Activated CD4-positive, alpha-beta T cell treated with anti-CD3 and anti-CD28 coated beads, Interleukin-2, amount 10 ng/mL, durations not matched to agents 24 days and 14 days (primary cell): ENCODE measurements at regions not wholly inside any gene's neighbourhood (a gene's known extent, or its start where the extent isn't known, plus 50 kb on each side); places are given as distances from the start of the nearest gene placed in this dataset.
"Not testable (repeated sequence)": the region's sequence is repeated elsewhere in the genome, so short reads cannot be mapped to it uniquely, and the experiment has no call there.

ENCODE experiments used
- DNase-seq: peaks from one replicate; pipeline ENCODE4 v3.0.0; 2022
- H3K27ac Mint-ChIP-seq: one replicate; pipeline ENCODE4 v1.8.0; 2022; ENCODE audit warnings: mild to moderate bottlenecking, mixed read lengths
- H3K27me3 Mint-ChIP-seq: one replicate; pipeline ENCODE4 v1.8.0; 2022; ENCODE audit warnings: mixed read lengths
- H3K36me3 Mint-ChIP-seq: one replicate; pipeline ENCODE4 v1.8.0; 2022; ENCODE audit warnings: low read depth, mild to moderate bottlenecking, mixed read lengths
- H3K4me1 Mint-ChIP-seq: one replicate; pipeline ENCODE4 v1.8.0; 2021; ENCODE audit warnings: mixed read lengths
- H3K4me3 Mint-ChIP-seq: one replicate; pipeline ENCODE4 v1.8.0; 2022; ENCODE audit warnings: mild to moderate bottlenecking, moderate library complexity, mixed read lengths
- H3K9me3 Mint-ChIP-seq: one replicate; pipeline ENCODE4 v1.8.0; 2021; ENCODE audit warnings: mixed read lengths
- intact Hi-C: fragments of 100-400 bp; cut with micrococcal nuclease; formaldehyde crosslinking; loops from one replicate; pipeline ENCODE4 v1.15.1; 2023

- H3K4me3 Mint-ChIP-seq, H3K27me3 Mint-ChIP-seq, intact Hi-C loops, H3K36me3 Mint-ChIP-seq, H3K27ac Mint-ChIP-seq, DNase-seq, H3K9me3 Mint-ChIP-seq, H3K4me1 Mint-ChIP-seq: not testable (repeated sequence)
These were observed 299.1 kb upstream of the ZNF658 start for GRCh38 chr9:66601472-66601871.

- H3K9me3 Mint-ChIP-seq, H3K4me1 Mint-ChIP-seq, H3K27me3 Mint-ChIP-seq, H3K36me3 Mint-ChIP-seq, DNase-seq, intact Hi-C loops, H3K4me3 Mint-ChIP-seq, H3K27ac Mint-ChIP-seq: not testable (repeated sequence)
These were observed 268.9 kb upstream of the ZNF658 start for GRCh38 chr9:66631521-66632046.

DNA sequence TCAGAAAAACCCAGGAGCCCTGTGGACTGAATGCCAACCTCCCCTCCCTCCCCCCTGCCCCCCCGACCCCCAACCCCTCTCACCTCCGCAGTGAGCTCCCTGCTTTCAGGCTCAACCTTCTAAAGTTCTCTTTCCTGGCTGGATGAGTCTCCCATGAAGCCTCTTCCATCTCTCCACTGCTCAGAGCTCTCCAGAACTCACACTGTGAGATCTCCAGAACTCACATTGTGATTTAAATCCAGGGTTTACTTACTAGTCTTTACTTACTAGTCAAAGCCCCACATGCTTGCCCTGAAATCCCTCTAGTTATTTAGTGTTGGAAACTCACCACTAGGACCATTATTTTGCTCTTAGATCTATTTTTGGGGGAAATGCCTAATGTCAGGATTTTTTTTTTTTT, 252.8 kb upstream of the ZNF658 start:
- H3K4me1 Mint-ChIP-seq, intact Hi-C loops, H3K27ac Mint-ChIP-seq, H3K9me3 Mint-ChIP-seq, H3K4me3 Mint-ChIP-seq, H3K36me3 Mint-ChIP-seq, H3K27me3 Mint-ChIP-seq, DNase-seq: not testable (repeated sequence)

DNA sequence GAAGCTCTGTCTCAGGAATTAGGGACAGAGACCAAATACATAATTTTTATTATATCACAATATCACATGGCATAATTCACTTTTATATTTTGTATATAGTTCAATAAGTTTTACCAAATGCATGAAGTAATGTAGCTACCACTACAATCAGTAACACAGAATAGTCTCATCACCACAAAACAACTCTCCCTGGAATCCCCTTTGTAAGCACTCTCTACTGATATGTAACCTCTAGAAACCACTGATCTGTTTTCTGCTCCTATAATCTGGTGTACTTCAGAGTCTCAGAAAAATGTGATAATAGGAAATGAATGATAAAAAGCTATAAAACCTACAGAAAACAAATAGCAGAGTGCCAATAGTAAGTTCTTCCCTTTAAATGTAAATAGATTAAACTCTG, 210.3 kb upstream of the ZNF658 start:
- H3K4me1 Mint-ChIP-seq, H3K27me3 Mint-ChIP-seq, H3K36me3 Mint-ChIP-seq, intact Hi-C loops, DNase-seq, H3K4me3 Mint-ChIP-seq, H3K9me3 Mint-ChIP-seq, H3K27ac Mint-ChIP-seq: not testable (repeated sequence)

- H3K27me3 Mint-ChIP-seq, intact Hi-C loops, H3K9me3 Mint-ChIP-seq, H3K4me1 Mint-ChIP-seq, H3K27ac Mint-ChIP-seq, H3K36me3 Mint-ChIP-seq, H3K4me3 Mint-ChIP-seq: not testable (repeated sequence)
- peak; percentile 58 for DNase-seq
These were observed 204.8 kb upstream of the ZNF658 start for GRCh38 chr9:66695561-66696240.

DNA sequence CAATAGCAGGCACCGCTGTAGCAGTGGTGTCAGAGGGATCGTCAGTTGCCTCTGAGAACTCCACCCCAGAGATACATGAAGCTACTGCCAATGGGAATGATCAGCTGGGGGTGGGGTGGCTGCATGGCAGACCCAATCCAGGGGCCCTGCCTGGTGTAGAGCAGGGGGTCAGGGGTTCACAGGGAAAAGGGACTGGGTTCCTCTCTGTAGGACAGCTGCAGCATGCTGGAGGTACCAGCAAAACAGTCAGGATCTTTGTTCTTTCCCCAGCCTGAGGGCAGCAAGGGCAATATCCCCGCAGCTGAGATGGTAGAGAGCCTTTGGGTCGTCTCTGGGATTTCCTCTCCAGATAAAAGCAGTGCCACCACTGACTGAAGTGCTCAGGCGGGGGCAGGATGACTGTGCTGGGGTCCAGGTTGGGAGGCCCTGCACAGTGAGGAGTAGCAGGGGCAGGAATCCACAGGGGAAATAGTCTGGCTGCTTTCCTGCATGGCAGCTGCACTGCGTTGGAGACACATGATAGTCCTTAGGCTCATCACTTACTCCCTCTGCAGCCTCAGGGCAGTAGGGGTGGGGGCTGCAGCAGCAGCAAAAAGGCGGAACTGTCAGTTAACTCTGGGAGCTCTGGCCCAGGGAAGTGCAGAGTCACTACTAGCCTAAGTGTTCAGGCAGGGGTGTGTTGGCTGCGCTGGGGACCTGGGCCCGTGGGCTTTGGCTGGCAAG, 203.0 kb upstream of the ZNF658 start:
- H3K27ac Mint-ChIP-seq, DNase-seq, H3K4me1 Mint-ChIP-seq, H3K36me3 Mint-ChIP-seq, H3K4me3 Mint-ChIP-seq, H3K27me3 Mint-ChIP-seq, intact Hi-C loops, H3K9me3 Mint-ChIP-seq: not testable (repeated sequence)

GRCh38 chr9:66698066-66698455, 202.5 kb upstream of the ZNF658 start:
- H3K4me1 Mint-ChIP-seq, H3K9me3 Mint-ChIP-seq, H3K4me3 Mint-ChIP-seq, H3K27ac Mint-ChIP-seq, H3K36me3 Mint-ChIP-seq, DNase-seq, H3K27me3 Mint-ChIP-seq, intact Hi-C loops: not testable (repeated sequence)

- H3K27me3 Mint-ChIP-seq, DNase-seq, H3K9me3 Mint-ChIP-seq, intact Hi-C loops, H3K27ac Mint-ChIP-seq, H3K36me3 Mint-ChIP-seq, H3K4me3 Mint-ChIP-seq, H3K4me1 Mint-ChIP-seq: not testable (repeated sequence)
These were observed 198.8 kb upstream of the ZNF658 start for GRCh38 chr9:66701411-66702377.

GRCh38 chr9:66711553-66711952, 189.0 kb upstream of the ZNF658 start:
- H3K4me1 Mint-ChIP-seq, H3K9me3 Mint-ChIP-seq, intact Hi-C loops, DNase-seq, H3K27ac Mint-ChIP-seq, H3K27me3 Mint-ChIP-seq, H3K4me3 Mint-ChIP-seq, H3K36me3 Mint-ChIP-seq: not testable (repeated sequence)

- H3K27me3 Mint-ChIP-seq, intact Hi-C loops: not testable (repeated sequence)
These were observed 187.7 kb upstream of the ZNF658 start for GRCh38 chr9:66712870-66713269.

GRCh38 chr9:66713552-66713951, 187.0 kb upstream of the ZNF658 start:
- H3K27ac Mint-ChIP-seq, H3K27me3 Mint-ChIP-seq, H3K4me3 Mint-ChIP-seq, intact Hi-C loops, H3K36me3 Mint-ChIP-seq, H3K4me1 Mint-ChIP-seq, DNase-seq, H3K9me3 Mint-ChIP-seq: not testable (repeated sequence)

More at GRCh38 chr9:66712870-66713269, 187.7 kb upstream of the ZNF658 start:
- not testable (repeated sequence) for H3K9me3 Mint-ChIP-seq, H3K4me3 Mint-ChIP-seq, H3K27ac Mint-ChIP-seq, H3K4me1 Mint-ChIP-seq, DNase-seq, H3K36me3 Mint-ChIP-seq

DNA sequence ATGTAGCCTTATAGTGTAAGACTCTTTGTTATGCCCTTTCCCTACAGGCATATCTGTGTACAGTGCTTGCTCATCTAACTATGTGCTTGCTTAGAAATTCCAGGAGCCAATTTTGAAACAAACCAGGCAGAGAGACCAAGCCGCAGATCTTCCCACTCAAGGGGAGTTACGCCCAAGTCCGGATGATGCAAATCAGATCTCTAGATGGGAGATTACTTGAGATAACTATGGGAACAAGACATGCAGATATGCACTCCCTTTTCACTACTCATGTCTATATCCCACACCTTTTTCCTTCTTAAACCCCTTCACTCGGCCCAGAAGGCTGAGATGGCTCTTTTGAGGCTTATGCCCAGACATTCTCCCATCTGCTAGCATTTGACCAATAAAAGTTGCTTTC, 179.7 kb upstream of the ZNF658 start:
- H3K4me3 Mint-ChIP-seq, DNase-seq, H3K27me3 Mint-ChIP-seq, H3K27ac Mint-ChIP-seq, intact Hi-C loops, H3K36me3 Mint-ChIP-seq, H3K9me3 Mint-ChIP-seq, H3K4me1 Mint-ChIP-seq: not testable (repeated sequence)

GRCh38 chr9:66727540-66727939, 173.0 kb upstream of the ZNF658 start:
- intact Hi-C loops, H3K27ac Mint-ChIP-seq, H3K9me3 Mint-ChIP-seq, H3K4me3 Mint-ChIP-seq, H3K27me3 Mint-ChIP-seq, DNase-seq, H3K4me1 Mint-ChIP-seq, H3K36me3 Mint-ChIP-seq: not testable (repeated sequence)

DNA sequence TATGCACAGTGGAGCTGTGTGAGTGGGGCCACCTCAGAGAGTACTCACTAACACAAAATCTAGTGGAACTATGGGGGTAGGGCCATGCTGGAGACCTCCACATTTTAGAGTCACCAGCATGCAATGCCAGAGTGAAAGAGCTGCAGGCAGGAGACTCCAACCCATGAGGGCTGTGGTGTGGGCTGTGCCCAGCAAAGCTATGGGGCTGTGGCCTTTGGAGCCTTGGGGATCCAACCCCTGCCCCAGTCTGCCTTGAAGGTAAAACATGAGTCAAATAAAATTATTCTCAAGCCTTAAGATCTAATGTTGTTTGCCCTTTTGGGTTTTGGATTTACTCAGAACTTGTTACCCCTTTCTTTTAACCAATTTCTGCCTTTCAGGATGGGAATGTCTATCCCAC, 163.8 kb upstream of the ZNF658 start:
- H3K27me3 Mint-ChIP-seq, H3K36me3 Mint-ChIP-seq, H3K27ac Mint-ChIP-seq: not testable (repeated sequence)

More for the DNA sequence above, 163.8 kb upstream of the ZNF658 start:
- intact Hi-C loops, H3K4me1 Mint-ChIP-seq, H3K9me3 Mint-ChIP-seq, H3K4me3 Mint-ChIP-seq: not testable (repeated sequence)
- DNase-seq = peak; percentile 25
